ENCODE measurements at regions not wholly inside any gene's neighbourhood (a gene's known extent, or its start where the extent isn't known, plus 50 kb on each side); places are given as distances from the start of the nearest gene placed in this dataset.

- TF ChIP-seq CTCF (conservative IDR thresholded peaks at IDR 0.05), result no peak
- no peak for TF ChIP-seq ZFX (IDR thresholded peaks at IDR 0.05)
Observed at GRCh38 chr3:95449841-95450240, 1364.6 kb upstream of the EPHA6 start.

Measured in C4-2B (cell line).